ENCODE measurements at regions not wholly inside any gene's neighbourhood (a gene's known extent, or its start where the extent isn't known, plus 50 kb on each side); places are given as distances from the start of the nearest gene placed in this dataset.

DNA sequence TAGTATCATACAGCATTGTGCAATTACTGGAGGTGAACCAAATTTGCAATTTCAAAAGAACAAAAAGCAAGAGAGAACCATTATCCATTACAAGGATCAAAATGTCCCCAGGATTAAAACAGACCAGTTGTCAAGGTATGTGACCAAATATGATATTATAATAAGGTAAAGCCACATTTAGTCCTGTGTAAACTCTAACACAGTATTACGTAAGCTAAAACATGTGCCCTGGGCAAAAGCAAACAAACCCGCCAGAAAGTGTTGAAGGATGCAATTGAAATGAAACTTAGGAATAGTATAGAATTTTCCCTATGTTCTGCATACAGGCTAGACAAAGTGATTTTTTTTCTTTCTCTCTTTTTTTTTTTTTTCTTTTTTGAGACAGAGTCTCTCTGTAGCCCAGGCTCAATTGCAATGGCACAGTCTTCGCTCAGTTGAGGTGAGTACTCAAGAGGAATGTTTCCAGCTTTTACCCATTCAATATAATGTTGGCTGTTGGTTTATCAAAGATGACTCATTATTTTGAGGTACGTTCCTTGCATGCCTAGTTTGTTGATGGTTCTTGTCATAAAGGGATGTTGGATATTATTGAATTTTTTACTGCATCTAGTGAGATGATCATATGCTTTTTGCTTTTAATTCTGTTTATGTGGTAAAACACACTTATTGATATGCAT is 137.1 kb upstream of the FOXG1 start:
- no peaks in the 10 kb centered on the region for H3K4me1 Mint-ChIP-seq
- Histone ChIP-seq H3K27me3 (replicated peaks in 1 of 4; ENCODE audit: control extremely low read depth in 1 of 4, control insufficient read depth in 3 of 4, insufficient read depth in 4 of 4, low read length in 3 of 4) (no peaks in the 10 kb centered on the region), H3K4me3 (ENCODE audit: control extremely low read depth in 1 of 5, extremely low read depth in 1 of 5, insufficient read depth in 1 of 5, low read depth in 2 of 5, low read length in 4 of 5) (no peak overlapping the region), H3K27ac (ENCODE audit: low read length in 2 of 2) (no peak overlapping the region), H3K79me2 (ENCODE audit: control insufficient read depth, insufficient read depth, low read length) (no peaks in the 10 kb centered on the region), H3K36me3 (replicated peaks in 1 of 2; ENCODE audit: control extremely low read depth in 1 of 2, control insufficient read depth in 1 of 2, extremely low read depth in 1 of 2, insufficient read depth in 2 of 2, low read length in 1 of 2) (no peaks in the 10 kb centered on the region), H3K4me1 (ENCODE audit: control insufficient read depth in 2 of 2, insufficient read depth in 2 of 2, low read length in 2 of 2) (no peaks in the 10 kb centered on the region), H3K9ac (ENCODE audit: low read length) (no peak overlapping the region), H3K4me2 (replicated peaks; ENCODE audit: low read depth, low read length, poor library complexity, severe bottlenecking) (no peak overlapping the region), H3K9me3 (ENCODE audit: control extremely low read depth in 1 of 3, control insufficient read depth in 2 of 3, insufficient read depth in 1 of 3, low read length in 2 of 3) (peaks cover 0 to 4% (median 0%) of the 10 kb centered on the region in 3 donors), H2AFZ (ENCODE audit: insufficient read depth, low read depth, low read length, poor library complexity, severe bottlenecking) (no peak overlapping the region), H4K20me1 (ENCODE audit: control insufficient read depth, insufficient read depth, low read length, poor library complexity, severe bottlenecking) (no peaks in the 10 kb centered on the region)
- ChIA-PET POLR2A (no interaction called here), CTCF (interaction anchor here (0.7 kb wide), 1 partner anchor 118 kb away, joined by 6 read pairs; no protein-coding TSS in a partner anchor)
- H3K27me3 Mint-ChIP-seq, result no peaks in the 10 kb centered on the region
- H3K4me3 Mint-ChIP-seq, result no peak overlapping the region
- WGBS (ENCODE audit: insufficient coverage), result no CpG with 5 or more reads among the region's 4 CpGs
- no peak overlapping the region for H3K27ac Mint-ChIP-seq
- DNase-seq (no peak), ATAC-seq (ENCODE audit: low read depth) (no peak)
- intact Hi-C loops (cut with micrococcal nuclease), result no loop called here
- TF ChIP-seq EZH2 (IDR thresholded peaks at IDR 0.05; ENCODE audit: borderline replicate concordance, insufficient read depth, low read depth, low read length, poor library complexity, severe bottlenecking), result no peak
- TF ChIP-seq, protein P1, sequence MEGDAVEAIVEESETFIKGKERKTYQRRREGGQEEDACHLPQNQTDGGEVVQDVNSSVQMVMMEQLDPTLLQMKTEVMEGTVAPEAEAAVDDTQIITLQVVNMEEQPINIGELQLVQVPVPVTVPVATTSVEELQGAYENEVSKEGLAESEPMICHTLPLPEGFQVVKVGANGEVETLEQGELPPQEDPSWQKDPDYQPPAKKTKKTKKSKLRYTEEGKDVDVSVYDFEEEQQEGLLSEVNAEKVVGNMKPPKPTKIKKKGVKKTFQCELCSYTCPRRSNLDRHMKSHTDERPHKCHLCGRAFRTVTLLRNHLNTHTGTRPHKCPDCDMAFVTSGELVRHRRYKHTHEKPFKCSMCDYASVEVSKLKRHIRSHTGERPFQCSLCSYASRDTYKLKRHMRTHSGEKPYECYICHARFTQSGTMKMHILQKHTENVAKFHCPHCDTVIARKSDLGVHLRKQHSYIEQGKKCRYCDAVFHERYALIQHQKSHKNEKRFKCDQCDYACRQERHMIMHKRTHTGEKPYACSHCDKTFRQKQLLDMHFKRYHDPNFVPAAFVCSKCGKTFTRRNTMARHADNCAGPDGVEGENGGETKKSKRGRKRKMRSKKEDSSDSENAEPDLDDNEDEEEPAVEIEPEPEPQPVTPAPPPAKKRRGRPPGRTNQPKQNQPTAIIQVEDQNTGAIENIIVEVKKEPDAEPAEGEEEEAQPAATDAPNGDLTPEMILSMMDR (IDR thresholded peaks at IDR 0.05), result no peak
- H3K9me3 Mint-ChIP-seq (ENCODE audit: insufficient read depth), result peaks cover 3% of the 10 kb centered on the region

DNA sequence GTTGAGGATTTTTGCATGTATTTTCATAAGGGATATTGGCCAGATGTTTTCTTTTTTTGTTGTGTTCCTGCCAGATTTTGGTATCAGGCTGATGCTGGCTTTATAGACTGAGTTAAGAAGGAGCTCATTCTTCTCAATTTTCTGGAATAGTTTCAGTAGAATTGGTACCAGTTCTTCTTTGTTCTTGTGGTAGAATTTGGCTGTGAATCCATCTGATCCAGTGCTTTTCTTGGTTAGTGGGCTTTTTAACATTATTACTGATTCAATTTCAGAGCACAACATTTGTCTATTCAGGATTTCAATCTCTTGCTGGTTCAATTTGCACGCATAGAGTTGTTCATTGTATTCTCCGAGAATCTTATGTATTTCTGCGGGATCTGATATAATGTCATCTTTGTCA is 136.5 kb upstream of the FOXG1 start:
- no peak for DNase-seq
- Histone ChIP-seq H3K4me2 (replicated peaks; ENCODE audit: low read depth, low read length, poor library complexity, severe bottlenecking) (no peak overlapping the region), H3K9ac (ENCODE audit: low read length) (no peak overlapping the region), H3K27ac (ENCODE audit: low read length in 2 of 2) (no peak overlapping the region), H3K4me1 (ENCODE audit: control insufficient read depth in 2 of 2, insufficient read depth in 2 of 2, low read length in 2 of 2) (no peaks in the 10 kb centered on the region), H4K20me1 (ENCODE audit: control insufficient read depth, insufficient read depth, low read length, poor library complexity, severe bottlenecking) (no peaks in the 10 kb centered on the region), H3K36me3 (replicated peaks in 1 of 2; ENCODE audit: control extremely low read depth in 1 of 2, control insufficient read depth in 1 of 2, extremely low read depth in 1 of 2, insufficient read depth in 2 of 2, low read length in 1 of 2) (no peaks in the 10 kb centered on the region), H3K4me3 (ENCODE audit: control extremely low read depth in 1 of 5, extremely low read depth in 1 of 5, insufficient read depth in 1 of 5, low read depth in 2 of 5, low read length in 4 of 5) (no peak overlapping the region), H3K27me3 (replicated peaks in 1 of 4; ENCODE audit: control extremely low read depth in 1 of 4, control insufficient read depth in 3 of 4, insufficient read depth in 4 of 4, low read length in 3 of 4) (no peaks in the 10 kb centered on the region), H2AFZ (ENCODE audit: insufficient read depth, low read depth, low read length, poor library complexity, severe bottlenecking) (no peak overlapping the region), H3K79me2 (ENCODE audit: control insufficient read depth, insufficient read depth, low read length) (no peaks in the 10 kb centered on the region), H3K9me3 (ENCODE audit: control extremely low read depth in 1 of 3, control insufficient read depth in 2 of 3, insufficient read depth in 1 of 3, low read length in 2 of 3) (peaks cover 0 to 4% (median 0%) of the 10 kb centered on the region in 3 donors)
- intact Hi-C loops (cut with micrococcal nuclease), result no loop called here
- Mint-ChIP-seq H3K4me3 (no peak overlapping the region), H3K27ac (no peak overlapping the region), H3K4me1 (no peaks in the 10 kb centered on the region), H3K27me3 (no peaks in the 10 kb centered on the region), H3K9me3 (ENCODE audit: insufficient read depth) (peaks cover 3% of the 10 kb centered on the region)
- ATAC-seq (ENCODE audit: low read depth), result no peak
- ChIA-PET CTCF (no interaction called here), POLR2A (no interaction called here)
- TF ChIP-seq, protein P1 (IDR thresholded peaks at IDR 0.05), result no peak
- TF ChIP-seq EZH2 (IDR thresholded peaks at IDR 0.05; ENCODE audit: borderline replicate concordance, insufficient read depth, low read depth, low read length, poor library complexity, severe bottlenecking), result no peak
- 100% methylated on average over 1 of the region's 3 CpGs for WGBS (ENCODE audit: insufficient coverage)
